ENCODE measurements at regions not wholly inside any gene's neighbourhood (a gene's known extent, or its start where the extent isn't known, plus 50 kb on each side); places are given as distances from the start of the nearest gene placed in this dataset.
"Not testable (repeated sequence)": the region's sequence is repeated elsewhere in the genome, so short reads cannot be mapped to it uniquely, and the experiment has no call there.

DNA sequence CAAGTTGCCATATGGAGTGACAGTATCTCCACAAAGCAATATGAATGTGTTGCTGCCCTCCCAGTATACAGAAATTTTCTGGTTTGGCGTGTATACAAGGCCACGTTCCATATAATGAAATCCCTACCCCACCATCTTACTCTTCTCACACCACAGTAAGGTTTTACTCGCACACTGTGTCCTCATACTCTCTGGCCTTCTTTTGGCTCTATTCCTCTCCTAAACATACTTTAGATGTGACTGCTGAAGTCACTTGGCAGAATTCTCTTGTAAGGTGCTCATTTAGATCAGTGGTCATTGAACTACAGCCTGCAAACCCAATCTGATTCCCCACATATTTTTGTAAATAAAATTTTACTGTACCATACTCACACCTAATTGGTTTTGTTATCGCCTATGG lies 123.2 kb downstream of the RFPL4B start:
- H3K27ac ChIP-seq = no peak overlapping the region

DNA sequence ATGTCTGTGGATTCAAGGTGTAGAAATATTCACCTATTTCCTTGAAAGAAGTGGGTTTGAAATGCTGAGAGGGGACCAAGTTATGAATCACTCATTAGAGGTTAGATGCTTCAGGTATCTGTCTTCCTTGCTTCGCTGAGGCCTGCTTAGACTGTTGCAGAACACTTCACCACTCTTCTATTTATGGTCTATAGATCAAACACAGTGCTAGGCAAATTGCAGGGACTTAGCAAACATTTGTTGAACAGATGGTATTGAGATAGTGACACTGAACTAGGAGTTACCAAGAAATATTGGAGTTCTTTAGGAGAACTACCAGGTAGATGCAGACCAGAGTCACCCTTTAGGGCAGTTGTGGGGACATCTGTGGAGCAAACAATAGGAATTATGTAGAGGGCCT lies 123.8 kb downstream of the RFPL4B start:
- peaks cover 28% of the 10 kb centered on the region for H3K4me1 ChIP-seq (replicated peaks)
- DNase-seq (ENCODE audit: low read depth in 1 of 2, low spot score in 2 of 2) = no peak
- H3K36me3 ChIP-seq = no peaks in the 10 kb centered on the region
- no peak overlapping the region for H3K27ac ChIP-seq
- H3K9me3 ChIP-seq (replicated peaks) = no peaks in the 10 kb centered on the region
- H3K27me3 ChIP-seq (replicated peaks) = no peaks in the 10 kb centered on the region
- no peak overlapping the region for H3K4me3 ChIP-seq

More for the DNA sequence above, 123.2 kb downstream of the RFPL4B start:
- Histone ChIP-seq H3K4me3 (no peak overlapping the region), H3K9me3 (replicated peaks) (no peaks in the 10 kb centered on the region), H3K27me3 (replicated peaks) (no peaks in the 10 kb centered on the region), H3K4me1 (replicated peaks) (peaks cover 27% of the 10 kb centered on the region), H3K36me3 (no peaks in the 10 kb centered on the region)
- DNase-seq (ENCODE audit: low read depth in 1 of 2, low spot score in 2 of 2) = no peak

GRCh38 chr6:112475083-112475482 lies 128.0 kb downstream of the RFPL4B start:
- peak in 1 of 2 experiments; percentile 44 for DNase-seq (ENCODE audit: low read depth in 1 of 2, low spot score in 2 of 2)
- Histone ChIP-seq H3K4me3 (no peak overlapping the region), H3K9me3 (replicated peaks) (no peaks in the 10 kb centered on the region), H3K4me1 (replicated peaks) (peaks cover 3% of the 10 kb centered on the region; the same call in 1 of the 2 replicates), H3K27ac (peak overlapping the region; percentile 19; the same call in 1 of the 2 replicates), H3K27me3 (replicated peaks) (no peaks in the 10 kb centered on the region), H3K36me3 (no peaks in the 10 kb centered on the region)

GRCh38 chr6:112477125-112477524 lies 130.0 kb downstream of the RFPL4B start:
- Histone ChIP-seq H3K4me3 (no peak overlapping the region), H3K36me3 (no peaks in the 10 kb centered on the region), H3K27me3 (replicated peaks) (no peaks in the 10 kb centered on the region), H3K9me3 (replicated peaks) (no peaks in the 10 kb centered on the region), H3K27ac (no peak overlapping the region), H3K4me1 (replicated peaks) (peaks cover 3% of the 10 kb centered on the region; the same call in 1 of the 2 replicates)
- no peak for DNase-seq (ENCODE audit: low read depth in 1 of 2, low spot score in 2 of 2)

GRCh38 chr6:112478036-112478435 lies 130.9 kb downstream of the RFPL4B start:
- no peaks in the 10 kb centered on the region for H3K27me3 ChIP-seq (replicated peaks)
- H3K4me1 ChIP-seq (replicated peaks) = peaks cover 3% of the 10 kb centered on the region; the same call in 1 of the 2 replicates
- H3K9me3 ChIP-seq (replicated peaks) = no peaks in the 10 kb centered on the region
- H3K27ac ChIP-seq = no peak overlapping the region
- DNase-seq (ENCODE audit: low read depth in 1 of 2, low spot score in 2 of 2) = no peak
- H3K36me3 ChIP-seq = no peaks in the 10 kb centered on the region
- H3K4me3 ChIP-seq = no peak overlapping the region

GRCh38 chr6:112479975-112480374 lies 132.8 kb downstream of the RFPL4B start:
- H3K9me3 ChIP-seq (replicated peaks); DNase-seq (ENCODE audit: low read depth in 1 of 2, low spot score in 2 of 2); H3K36me3 ChIP-seq; H3K4me3 ChIP-seq; H3K27ac ChIP-seq; H3K27me3 ChIP-seq (replicated peaks); H3K4me1 ChIP-seq (replicated peaks): not testable (repeated sequence)

GRCh38 chr6:112480553-112480952 lies 133.4 kb downstream of the RFPL4B start:
- Histone ChIP-seq H3K4me1 (replicated peaks) (no peaks in the 10 kb centered on the region), H3K9me3 (replicated peaks) (no peaks in the 10 kb centered on the region), H3K4me3 (no peak overlapping the region), H3K27ac (no peak overlapping the region), H3K36me3 (no peaks in the 10 kb centered on the region), H3K27me3 (replicated peaks) (no peaks in the 10 kb centered on the region)
- no peak for DNase-seq (ENCODE audit: low read depth in 1 of 2, low spot score in 2 of 2)

DNA sequence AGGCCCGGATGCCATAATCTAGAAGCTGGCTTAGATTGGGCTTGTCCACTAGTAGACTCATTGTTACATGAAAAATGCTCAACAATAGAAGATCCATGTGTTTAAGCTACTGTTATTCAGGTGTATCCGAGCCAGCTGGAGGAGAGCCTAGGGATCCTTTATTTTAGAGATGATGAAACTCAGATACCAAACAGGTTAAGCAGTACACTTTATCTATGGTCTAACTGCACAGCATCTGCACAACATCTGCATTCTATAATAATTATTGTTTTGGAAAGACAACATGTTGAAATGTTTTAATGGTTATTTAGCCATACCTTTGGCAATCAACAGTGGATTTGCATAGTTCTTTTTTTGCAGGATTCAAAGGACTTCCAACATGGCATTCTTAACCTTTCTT lies 134.1 kb downstream of the RFPL4B start:
- Histone ChIP-seq H3K4me3 (no peak overlapping the region), H3K9me3 (replicated peaks) (no peaks in the 10 kb centered on the region), H3K27me3 (replicated peaks) (no peaks in the 10 kb centered on the region), H3K27ac (no peak overlapping the region), H3K4me1 (replicated peaks) (no peaks in the 10 kb centered on the region), H3K36me3 (no peaks in the 10 kb centered on the region)
- no peak for DNase-seq (ENCODE audit: low read depth in 1 of 2, low spot score in 2 of 2)

DNA sequence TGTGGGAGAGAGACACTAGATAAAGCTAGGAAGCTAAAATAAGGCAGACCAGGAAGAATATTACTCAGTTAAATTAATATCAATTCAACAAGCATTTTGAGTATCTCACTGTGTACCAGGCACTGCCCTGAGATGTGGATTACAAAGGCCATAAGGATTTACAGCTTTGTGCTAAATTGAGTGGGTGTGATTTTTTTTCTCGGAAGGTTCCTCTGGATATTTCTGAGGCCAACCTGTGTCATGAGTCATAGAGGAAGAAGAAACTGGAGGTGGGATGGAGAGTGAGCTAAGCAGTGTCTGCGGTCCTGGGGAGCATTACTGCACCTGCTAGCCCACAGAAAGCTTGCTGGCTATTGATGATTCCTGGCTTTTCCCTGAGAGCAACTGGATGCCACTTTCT lies 135.2 kb downstream of the RFPL4B start:
- H3K27me3 ChIP-seq (replicated peaks) = no peaks in the 10 kb centered on the region
- H3K4me3 ChIP-seq = no peak overlapping the region
- H3K27ac ChIP-seq = no peak overlapping the region
- no peaks in the 10 kb centered on the region for H3K36me3 ChIP-seq
- H3K9me3 ChIP-seq (replicated peaks) = no peaks in the 10 kb centered on the region
- no peaks in the 10 kb centered on the region for H3K4me1 ChIP-seq (replicated peaks)
- no peak for DNase-seq (ENCODE audit: low read depth in 1 of 2, low spot score in 2 of 2)

DNA sequence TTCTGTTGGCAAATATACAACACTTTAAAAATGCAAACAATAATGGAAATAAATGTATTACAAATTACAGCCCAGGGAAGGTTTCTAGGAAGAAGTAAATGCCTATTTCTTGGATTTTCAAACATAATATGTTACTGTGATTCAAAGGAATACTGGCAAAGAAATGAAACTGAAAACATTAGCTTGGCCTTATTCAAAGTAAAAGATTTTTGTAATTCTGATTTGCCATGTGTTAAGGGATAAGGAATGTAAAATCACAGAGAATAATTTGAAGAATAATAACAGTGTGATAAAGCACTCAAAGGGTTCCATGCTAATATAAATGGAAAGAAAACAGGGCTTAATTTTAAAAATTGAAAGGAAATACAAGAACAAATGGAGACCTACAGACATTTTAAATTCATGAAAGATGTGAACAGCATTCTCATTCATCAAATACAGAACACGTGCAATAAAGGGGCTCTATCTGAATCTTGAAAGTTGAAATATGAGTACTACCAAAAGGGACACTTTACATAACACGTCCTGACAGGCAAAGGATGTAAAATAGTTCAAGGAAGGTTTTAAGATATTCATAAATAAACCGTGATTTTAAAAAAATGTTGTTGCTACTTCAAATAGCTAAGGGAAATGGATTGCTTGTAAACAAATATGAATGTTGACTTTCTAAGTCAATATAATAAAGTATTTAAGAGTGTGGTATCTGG lies 138.1 kb downstream of the RFPL4B start:
- Histone ChIP-seq H3K27ac (no peak overlapping the region), H3K4me1 (replicated peaks) (no peaks in the 10 kb centered on the region), H3K27me3 (replicated peaks) (no peaks in the 10 kb centered on the region), H3K4me3 (no peak overlapping the region), H3K9me3 (replicated peaks) (no peaks in the 10 kb centered on the region), H3K36me3 (no peaks in the 10 kb centered on the region)
- no peak for DNase-seq (ENCODE audit: low read depth in 1 of 2, low spot score in 2 of 2)

DNA sequence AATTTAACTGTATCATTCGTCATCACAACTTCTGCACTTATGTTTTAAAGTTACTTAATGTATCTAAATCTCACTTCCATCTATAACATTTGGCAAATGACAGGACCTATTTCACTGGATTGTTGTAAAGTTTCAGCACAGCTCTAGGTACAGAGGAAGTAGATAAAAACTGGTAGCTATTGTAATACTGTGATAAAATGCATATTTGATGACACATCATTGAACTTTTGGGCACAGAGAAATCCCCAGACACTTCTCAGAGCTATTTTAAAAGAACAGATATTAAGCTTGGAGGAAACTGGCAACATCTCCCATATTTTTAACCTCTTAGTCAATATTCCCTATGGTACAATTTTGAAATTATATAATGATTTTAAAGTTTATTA lies 138.7 kb downstream of the RFPL4B start:
- Histone ChIP-seq H3K27ac (no peak overlapping the region), H3K9me3 (replicated peaks) (no peaks in the 10 kb centered on the region), H3K4me1 (replicated peaks) (no peaks in the 10 kb centered on the region), H3K27me3 (replicated peaks) (no peaks in the 10 kb centered on the region), H3K4me3 (no peak overlapping the region), H3K36me3 (no peaks in the 10 kb centered on the region)
- no peak for DNase-seq (ENCODE audit: low read depth in 1 of 2, low spot score in 2 of 2)

DNA sequence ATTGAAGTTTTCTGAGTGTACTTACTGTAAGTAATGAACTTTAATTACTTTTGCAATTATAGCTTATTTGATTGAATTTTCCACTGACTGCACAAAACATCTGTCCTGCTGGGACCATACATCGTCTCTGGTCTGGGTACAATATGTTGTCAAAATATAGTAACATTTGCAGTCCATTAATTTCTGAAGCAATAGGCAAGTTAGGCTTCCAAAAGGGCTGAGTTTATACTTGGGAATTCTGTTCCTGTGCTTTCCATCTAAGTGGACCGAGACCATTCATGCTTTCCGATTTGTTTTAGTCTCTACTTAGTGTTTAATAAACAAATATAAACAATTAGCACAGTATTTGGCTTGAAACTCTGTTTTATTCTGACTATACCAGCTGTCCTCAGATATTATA lies 139.3 kb downstream of the RFPL4B start:
- Histone ChIP-seq H3K4me1 (replicated peaks) (no peaks in the 10 kb centered on the region), H3K27ac (no peak overlapping the region), H3K36me3 (no peaks in the 10 kb centered on the region), H3K27me3 (replicated peaks) (no peaks in the 10 kb centered on the region), H3K4me3 (no peak overlapping the region), H3K9me3 (replicated peaks) (no peaks in the 10 kb centered on the region)
- no peak for DNase-seq (ENCODE audit: low read depth in 1 of 2, low spot score in 2 of 2)

- DNase-seq (ENCODE audit: low read depth in 1 of 2, low spot score in 2 of 2) = no peak
- Histone ChIP-seq H3K4me1 (replicated peaks) (no peaks in the 10 kb centered on the region), H3K27me3 (replicated peaks) (no peaks in the 10 kb centered on the region), H3K4me3 (no peak overlapping the region), H3K36me3 (no peaks in the 10 kb centered on the region), H3K27ac (no peak overlapping the region), H3K9me3 (replicated peaks) (no peaks in the 10 kb centered on the region)
These were observed 141.1 kb downstream of the RFPL4B start for GRCh38 chr6:112488238-112488637.

GRCh38 chr6:112501705-112502104 lies 154.6 kb downstream of the RFPL4B start:
- no peaks in the 10 kb centered on the region for H3K9me3 ChIP-seq (replicated peaks)
- no peaks in the 10 kb centered on the region for H3K27me3 ChIP-seq (replicated peaks)
- peak overlapping the region; percentile 82 for H3K27ac ChIP-seq
- peak; percentile 82 to 89 for DNase-seq (ENCODE audit: low read depth in 1 of 2, low spot score in 2 of 2)
- H3K4me1 ChIP-seq (replicated peaks) = peaks cover 24% of the 10 kb centered on the region
- H3K4me3 ChIP-seq = no peak overlapping the region
- H3K36me3 ChIP-seq = no peaks in the 10 kb centered on the region

Measured in SJSA1 (cell line).